HG03159 (cell line): ENCODE measurements at regions not wholly inside any gene's neighbourhood (a gene's known extent, or its start where the extent isn't known, plus 50 kb on each side); places are given as distances from the start of the nearest gene placed in this dataset.
"Not testable (repeated sequence)": the region's sequence is repeated elsewhere in the genome, so short reads cannot be mapped to it uniquely, and the experiment has no call there.

Source experiments
- ATAC-seq: cut with Tn5 transposase; IDR thresholded peaks from one replicate; pipeline ENCODE4 v1.9.1; 2021; ENCODE audit warnings: mild to moderate bottlenecking, moderate library complexity; ENCODE audit not compliant: unreplicated experiment

DNA sequence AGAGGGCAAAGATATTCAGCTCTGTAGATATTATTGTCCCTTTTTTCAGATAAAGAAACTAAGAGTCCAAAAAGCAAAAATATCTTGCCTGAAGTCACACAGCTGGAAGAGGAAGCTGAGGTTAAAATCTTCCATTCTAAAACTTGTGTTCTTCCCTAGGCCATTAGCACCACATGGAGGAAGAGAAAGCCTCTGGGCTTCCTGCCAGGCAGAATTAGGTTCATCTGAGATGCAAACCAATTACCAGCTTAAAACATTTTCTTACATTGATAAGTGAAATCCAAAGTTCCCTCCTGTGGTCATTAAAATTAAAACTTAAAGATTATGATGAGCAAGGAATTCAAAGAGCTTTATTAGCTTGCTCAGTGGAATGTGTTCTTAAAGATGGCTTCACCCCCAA is 235.3 kb upstream of the SETMAR start:
- no peak for ATAC-seq

DNA sequence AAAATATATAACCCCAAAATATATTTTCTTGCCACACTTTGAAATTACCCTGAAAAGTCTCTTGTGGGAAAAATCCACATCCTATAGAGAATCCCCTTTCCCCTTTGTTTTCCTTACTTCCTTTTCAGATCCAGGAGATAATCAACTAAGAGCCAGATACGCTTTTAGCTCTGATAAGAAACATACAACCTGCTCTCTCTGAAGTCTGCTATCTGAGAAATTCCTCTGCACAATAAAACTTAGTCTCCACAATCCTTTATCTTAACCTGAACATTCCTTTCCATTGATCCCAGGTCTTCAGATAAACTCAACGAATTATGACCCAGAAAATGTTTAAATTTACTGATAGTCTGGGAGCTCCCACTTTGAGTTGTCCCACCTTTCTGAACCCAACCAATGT is 233.4 kb upstream of the SETMAR start:
- ATAC-seq = no peak

DNA sequence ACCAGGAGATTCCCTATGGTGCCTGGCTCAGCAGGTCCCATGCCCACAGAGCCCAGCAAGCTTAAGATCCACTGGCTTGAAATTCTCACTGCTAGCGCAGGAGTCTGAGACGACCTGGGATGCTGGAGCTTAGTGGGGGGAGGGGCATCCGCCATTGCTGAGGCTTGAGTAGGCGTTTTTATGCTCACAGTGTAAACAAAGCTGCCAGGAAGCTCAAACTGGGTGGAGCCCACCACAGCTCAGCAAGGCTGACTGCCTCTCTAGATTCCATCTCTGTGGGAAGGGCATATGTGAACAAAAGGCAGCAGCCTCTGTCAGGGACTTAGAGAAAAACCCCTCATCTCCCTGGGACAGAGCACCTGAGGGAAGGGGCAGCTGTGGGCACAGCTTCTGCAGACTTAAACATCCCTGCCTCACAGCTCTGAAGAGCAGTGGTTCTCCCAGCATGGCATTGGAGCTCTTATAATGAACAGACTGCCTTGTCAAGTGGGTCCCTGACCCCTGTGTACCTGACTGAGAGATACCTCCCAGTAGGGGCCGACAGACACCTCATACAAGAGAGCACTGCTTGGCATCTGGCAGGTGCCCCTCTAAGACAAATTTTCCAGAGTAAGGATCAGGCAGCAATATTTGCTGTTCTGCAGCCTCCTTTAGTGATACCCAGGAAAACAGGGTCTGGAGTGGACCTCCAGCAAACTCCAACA is 231.5 kb upstream of the SETMAR start:
- ATAC-seq = no peak

DNA sequence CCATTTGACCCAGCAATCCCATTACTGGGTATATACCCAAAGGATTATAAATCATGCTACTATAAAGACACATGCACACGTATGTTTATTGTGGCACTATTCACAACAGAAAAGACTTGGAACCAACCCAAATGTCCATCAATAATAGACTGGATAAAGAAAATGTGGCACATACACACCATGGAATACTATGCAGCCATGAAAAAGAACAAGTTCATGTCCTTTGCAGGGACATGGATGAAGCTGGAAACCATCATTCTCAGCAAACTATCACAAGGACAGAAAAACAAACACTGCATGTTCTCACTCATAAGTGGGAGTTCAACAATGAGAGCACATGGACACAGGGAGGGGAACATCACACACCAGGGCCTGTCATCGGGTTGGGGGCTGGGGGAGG is 225.9 kb upstream of the SETMAR start:
- not testable (repeated sequence) for ATAC-seq

DNA sequence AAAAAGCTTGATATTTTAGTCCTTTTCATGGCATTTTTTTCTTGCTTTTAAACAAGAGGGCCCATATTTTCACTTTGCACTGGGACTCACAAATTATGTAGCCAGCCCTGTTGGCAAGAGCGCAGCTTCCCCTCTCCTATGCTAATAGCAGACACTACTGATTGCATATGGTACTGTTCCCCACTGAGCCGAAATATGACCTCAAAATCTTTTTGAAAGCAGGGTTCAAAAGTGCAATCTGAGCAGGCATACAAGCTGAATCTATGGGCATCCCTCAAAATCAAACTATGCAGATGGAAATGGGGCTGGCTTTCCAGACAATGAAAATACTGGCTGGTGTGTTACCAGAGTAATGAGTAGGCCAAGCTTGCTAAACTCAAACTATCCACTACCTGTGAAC is 225.2 kb upstream of the SETMAR start:
- ATAC-seq = no peak

DNA sequence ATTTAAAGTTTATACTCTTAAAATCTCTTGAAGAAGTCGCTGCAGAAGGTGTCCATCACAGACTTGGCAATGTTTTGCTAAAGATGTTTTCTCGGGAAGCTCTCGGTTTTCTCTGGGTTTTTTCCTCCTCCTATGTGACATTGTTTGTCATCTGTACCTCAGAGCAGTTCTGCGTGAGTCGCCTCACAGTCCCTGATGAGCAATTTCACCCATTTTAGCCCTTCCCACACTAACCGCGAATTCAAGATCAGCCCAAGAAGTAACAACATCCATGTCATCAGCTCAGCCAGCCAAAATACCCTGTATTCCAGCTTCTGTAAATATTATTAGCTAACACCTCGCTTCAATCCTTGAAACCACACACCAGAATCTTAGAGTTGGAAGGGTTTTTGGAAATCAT is 224.3 kb upstream of the SETMAR start:
- ATAC-seq = no peak

DNA sequence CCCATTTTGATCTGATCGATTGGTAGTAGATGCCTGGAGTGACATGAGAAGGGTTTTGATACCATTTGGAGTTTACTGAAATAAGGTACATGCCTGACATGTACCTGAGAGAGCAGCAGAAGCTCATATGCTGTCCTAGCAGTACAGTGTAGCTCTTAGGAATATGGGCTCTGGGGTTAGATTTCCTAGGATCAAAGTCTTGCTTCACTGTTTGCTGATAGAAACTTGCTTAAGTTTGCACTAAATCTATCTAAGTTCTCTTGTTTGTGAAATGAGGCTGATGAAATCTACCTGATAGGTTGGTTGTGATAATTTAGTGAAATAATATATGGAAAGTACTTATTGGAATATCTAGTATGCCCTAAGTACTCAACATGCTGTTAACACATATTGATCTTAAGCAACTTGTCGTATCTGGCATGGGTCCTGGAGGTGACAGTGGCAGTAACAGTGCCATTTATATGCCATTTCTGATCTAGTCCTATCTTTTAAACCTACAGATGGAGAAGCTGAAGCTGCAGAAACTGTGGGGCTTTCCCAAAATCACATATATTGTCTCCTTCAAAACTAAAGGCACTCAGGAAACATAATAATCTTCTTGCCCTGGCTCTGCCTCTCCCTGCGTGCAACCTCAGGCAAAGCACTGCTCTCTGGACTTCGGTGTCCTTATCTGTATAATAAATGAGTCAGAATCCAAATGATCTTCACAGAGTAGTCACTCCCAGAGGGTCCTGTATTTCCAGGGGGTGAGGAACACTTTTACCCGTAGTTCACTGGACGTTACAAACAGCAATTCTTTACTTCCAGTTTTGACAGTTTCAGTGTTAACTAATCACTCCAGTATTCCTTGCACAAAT is 223.6 kb upstream of the SETMAR start:
- no peak for ATAC-seq

DNA sequence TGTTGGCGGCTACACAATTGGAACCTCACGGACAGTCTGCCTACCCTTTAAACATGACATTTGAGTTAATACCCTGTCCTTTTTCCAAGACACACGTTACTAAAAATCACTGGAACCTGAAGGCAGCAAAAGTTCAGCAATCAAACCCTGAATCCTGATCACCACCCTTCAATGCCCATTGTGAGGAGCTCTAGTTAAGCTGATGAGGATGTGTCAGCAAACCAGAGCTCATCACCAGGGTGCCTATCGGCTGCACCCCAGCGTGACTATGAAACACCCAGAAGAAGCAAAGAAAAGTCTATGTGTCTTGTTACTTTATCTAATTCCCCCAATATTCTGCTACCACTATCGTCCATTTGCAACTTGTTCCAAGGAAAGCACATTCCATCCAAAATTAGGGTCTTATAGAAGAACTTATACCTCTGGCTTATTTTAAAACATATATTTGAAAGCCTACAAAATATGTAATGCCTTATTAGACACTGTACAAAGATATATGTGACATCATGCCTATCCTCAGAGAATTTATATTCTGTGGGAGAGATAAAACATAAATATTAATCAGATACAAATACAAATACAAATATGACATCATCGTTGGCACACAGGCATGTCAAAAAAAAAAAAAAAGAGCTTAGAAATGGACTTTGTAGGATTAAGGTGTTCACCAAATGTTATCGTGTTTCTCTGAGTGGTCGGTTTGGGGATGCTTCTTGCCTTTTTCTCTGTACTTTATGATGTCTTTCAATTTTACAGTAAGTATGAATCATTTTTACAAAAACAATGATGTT is 219.7 kb upstream of the SETMAR start:
- no peak for ATAC-seq

DNA sequence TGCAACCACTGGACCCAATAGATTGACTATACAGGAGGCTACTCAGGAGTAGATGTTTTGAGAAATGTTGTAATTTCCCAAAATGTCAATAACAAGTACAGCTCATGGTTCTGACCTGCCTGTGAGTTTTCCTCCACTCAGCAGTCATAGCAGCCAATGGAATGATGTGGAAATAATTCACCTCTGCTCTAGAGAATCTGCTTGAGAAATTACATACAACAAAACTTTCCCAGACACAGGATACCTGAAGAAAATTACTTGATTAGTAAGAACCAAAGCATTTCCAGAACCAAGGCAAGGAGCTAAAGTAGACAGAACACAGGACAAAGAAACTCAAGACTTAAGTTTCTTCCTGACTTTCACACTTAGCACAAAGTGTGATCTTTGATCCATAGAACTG is 218.9 kb upstream of the SETMAR start:
- ATAC-seq = no peak

DNA sequence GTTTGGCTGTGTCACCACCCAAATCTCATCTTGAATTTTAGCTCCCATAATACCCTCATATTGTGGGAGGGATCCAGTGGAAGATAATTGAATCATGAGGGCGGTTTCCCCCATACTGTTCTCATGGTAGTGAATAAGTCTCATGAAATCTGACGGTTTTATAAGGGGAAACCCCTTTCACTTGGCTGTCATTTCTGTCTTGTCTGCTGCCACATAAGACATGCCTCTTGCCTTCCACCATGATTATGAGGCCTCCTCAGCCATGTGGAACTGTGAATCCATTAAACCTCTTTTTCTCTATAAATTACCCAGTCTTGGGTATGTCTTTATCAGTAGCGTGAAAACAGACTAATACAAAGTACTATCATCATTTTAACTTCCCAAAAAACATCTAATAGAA is 216.5 kb upstream of the SETMAR start:
- not testable (repeated sequence) for ATAC-seq

DNA sequence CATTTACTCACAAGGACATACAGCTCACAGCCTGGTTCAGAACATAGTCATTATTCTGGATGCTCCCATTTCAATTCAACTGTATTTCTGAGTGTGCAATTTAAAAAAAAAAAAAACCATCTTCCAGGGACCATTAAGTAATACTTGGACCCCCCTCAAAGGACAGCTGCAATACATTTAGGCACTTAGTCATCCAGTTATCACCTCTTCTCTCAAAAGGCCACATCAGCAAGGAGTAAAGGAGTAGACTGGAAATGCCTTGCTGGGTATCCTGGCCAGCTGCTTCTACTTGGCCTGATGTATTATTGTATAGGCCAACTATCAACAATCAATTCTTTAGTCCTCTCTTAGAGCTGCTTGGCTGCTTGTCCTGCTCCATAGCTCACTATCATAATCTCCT is 211.4 kb upstream of the SETMAR start:
- ATAC-seq = no peak

DNA sequence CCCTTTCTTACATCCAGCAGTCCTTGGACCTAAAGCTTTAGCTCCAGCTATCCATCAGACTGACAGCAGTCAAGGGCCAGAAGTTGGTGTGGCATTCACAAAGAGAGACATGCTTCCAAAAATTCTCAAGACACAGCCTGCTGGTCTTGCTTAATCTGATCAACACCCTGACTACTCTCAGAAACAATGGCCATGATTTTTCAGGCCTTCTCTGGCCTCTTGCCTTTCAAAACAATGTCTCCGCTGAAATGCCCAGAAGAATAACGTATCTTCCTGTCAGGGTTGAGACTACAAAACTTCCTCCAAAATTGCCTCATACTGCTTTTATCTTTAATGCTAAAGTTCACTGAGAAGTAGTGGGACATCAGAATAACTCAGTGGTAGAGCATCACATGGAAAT is 205.4 kb upstream of the SETMAR start:
- ATAC-seq = no peak

DNA sequence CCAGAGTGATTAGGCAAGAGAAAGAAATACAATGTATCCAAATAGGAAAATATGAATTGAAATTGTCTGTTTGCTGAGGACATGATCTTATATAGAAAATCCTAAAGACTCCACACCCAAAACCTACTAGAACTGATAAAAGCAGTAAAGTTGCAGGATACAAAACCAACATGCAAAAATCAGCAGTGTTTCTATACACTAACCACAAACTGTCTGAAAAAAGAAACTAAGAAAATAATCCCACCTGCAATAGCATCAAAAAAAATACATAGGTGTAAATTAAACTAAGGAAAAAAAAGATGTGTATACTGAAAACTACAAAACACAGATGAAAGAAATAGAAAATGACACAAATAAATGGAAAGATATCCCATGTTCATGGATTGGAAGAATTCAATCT is 203.6 kb upstream of the SETMAR start:
- no peak for ATAC-seq

DNA sequence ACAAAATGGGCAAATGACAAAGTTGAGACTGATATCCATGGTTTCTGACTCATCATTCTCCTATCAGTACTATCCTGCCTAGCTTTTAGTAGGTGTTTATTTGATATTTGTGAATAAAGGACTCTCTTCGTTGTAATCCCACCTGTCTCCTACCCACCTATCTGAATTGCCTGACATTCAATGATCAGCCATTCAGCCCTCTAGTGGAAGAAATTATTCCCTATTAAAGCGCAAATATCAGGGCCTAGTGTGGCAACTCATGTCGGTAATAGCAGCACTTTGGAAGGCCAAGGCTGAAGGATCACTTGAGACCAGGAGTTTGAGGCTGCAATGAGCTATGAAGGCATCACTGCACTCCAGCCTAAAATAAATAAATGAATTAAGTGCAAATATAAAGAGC is 195.7 kb upstream of the SETMAR start:
- ATAC-seq = no peak

DNA sequence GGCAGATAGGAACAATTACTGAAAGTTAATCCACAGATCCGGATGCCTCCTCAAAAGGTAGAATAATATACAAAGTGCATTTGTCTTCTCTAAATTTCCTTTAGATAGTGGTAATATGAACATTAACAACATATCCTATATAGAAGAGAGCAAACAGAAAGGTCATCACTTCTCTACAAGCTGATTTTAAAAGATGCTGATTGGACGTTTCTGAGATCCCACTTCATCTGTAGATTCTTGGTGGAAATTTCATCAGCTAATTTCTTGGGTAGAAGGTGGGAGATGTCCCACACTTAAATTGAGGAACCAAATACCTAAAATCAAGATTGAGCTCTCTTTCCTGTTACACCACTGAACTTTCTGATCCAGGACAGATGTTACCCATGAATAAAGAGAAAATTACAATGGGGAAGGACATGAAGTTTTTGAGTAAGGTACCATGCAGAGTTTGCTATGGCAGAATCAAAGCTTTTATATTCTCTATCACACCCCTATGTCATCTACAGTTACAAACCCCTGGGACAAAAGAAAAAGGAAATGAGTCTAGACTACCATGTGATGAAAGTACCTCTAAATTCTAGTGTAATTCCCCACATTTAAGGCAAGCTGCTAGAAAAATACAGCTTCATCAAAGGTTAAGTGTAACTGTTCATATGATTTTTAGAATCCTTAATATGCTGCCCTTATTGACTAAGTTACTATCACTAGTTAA is 189.2 kb upstream of the SETMAR start:
- no peak for ATAC-seq

DNA sequence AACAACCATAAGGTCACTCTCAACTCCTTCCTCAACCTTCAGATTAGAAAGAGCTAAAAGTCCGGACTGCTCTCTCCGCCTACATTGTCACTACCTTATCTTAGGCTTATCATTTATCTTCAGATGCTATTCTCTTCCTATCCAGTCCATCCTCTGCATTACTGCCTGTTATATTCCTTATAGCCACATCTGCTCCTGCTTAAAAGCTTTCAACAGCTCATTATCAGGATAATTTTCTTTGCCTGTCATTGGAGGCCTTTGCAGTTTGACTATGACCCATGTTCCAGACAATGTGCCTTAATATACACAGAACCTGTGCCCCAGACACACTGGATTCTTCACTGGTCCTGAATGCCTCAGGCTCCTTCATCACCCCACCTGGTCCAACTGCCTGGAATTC is 184.1 kb upstream of the SETMAR start:
- no peak for ATAC-seq

DNA sequence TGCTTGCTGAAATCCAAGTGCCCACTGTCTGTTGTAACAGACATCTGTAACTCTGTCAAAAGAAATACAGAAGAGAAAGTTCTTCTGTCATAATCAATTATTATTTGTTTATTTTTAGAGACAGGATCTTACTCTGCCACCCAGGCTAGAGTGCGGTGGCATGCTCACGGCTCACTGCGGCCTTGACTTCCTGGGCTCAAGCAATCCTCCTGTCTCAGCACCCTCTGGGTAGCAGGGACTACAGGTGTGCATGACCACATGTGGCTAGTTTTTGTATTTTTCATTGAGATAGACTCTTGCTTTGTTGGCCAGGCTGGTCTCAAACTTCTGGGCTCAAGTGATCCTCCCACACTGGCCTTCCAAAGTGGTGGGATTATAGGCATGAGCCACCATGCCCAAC is 177.6 kb upstream of the SETMAR start:
- ATAC-seq = no peak

DNA sequence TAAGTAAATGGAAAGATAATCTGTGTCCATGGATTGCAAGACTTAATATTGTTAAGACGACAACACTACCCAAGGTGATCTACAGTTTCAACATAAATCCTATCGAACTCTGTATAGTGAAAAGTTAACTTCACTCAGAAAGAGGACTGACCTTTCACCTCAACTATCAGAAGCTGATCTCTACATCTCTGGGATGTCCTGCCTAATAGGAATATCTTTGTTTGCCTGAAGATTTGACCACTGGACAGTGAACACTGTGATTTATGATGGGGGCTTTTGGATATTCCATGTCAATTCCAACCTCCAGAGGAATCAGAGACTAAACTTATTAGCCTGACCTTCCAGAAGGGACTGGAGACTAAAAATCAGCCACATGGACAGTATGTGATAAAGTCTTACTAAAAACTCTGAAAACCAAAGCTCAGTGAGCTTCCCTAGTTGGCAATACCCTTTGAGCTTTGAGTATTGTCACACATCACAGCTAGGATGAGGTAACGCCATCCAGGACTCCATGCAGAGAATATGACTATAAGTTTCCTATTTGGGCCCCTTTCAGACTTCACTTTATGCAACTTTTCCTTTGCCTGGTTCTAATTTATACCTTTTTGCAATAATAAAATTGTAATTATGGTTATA is 164.9 kb upstream of the SETMAR start:
- peak; percentile 10 for ATAC-seq

DNA sequence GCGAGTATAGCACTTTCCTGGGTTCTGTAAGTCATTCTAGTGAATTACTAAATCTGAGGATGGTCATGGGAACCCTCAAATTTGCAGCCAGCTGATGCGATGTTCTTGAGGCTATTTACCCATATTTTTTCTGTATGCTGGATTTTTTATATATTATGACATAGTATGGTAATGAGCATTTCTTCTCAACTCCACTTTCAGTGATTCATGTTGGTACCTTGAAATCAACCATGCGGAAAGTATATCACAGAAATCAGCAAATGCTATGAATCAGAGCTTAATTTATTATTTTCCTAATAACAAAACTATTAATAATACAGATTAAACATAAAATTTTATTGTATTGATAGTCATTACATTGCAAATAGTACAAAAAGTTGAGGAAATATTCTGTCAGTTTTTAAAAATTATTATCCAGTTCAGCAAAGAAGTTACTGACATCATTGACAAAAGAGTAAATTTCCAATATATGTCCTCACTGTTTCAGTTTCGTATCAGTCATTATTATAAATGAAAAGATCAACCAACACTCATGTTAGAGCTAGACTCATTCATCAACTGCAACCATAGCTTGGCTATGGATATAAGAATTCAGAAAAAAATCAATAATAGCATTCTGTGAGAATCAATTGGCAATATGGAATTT is 164.3 kb upstream of the SETMAR start:
- peak; percentile 59 for ATAC-seq
